GM12878 (cell line): ENCODE measurements at regions not wholly inside any gene's neighbourhood (a gene's known extent, or its start where the extent isn't known, plus 50 kb on each side); places are given as distances from the start of the nearest gene placed in this dataset.

Source experiments
- ATAC-seq: fragments of 200-7000 bp; cut with Tn5 transposase; 3 replicates; pipeline ENCODE4 v1.9.1; 2020; ENCODE audit warnings: mild to moderate bottlenecking, moderate library complexity
- BruUV-seq: library from RNA; stranded (reverse); fragments of 400-500 nt; replicated peaks from 2 replicates; lab custom pipeline; 2021; lab: Mats Ljungman, UMichigan
- CTCF ChIA-PET: fragments of 300-600 bp; sonication (Branson Sonifier 250); formaldehyde crosslinking; extraction: SDS; loops from one replicate; lab custom pipeline; 2021; ENCODE audit warnings: inconsistent platforms; lab: Yijun Ruan, JAX
- POLR2A ChIA-PET: fragments of 350-600 bp; formaldehyde crosslinking; extraction: SDS; loops from one replicate; lab custom pipeline; 2021; ENCODE audit warnings: inconsistent platforms; lab: Charles Lee
- RAD21 ChIA-PET: fragments of 300-600 bp; sonication (Branson Sonifier 250); formaldehyde crosslinking; loops from one replicate; lab custom pipeline; 2023; ENCODE audit warnings: antibody characterized with exemption; ENCODE audit not compliant: unreplicated experiment; lab: Charles Lee
- SMC1A ChIA-PET: fragments of 300-600 bp; sonication (Branson Sonifier 250); formaldehyde crosslinking; loops from one replicate; lab custom pipeline; 2023; ENCODE audit not compliant: unreplicated experiment, uncharacterized antibody; lab: Charles Lee
- DNase-seq: peaks from one replicate; pipeline ENCODE4 v3.0.0-alpha.2; 2011; ENCODE audit warnings: low read depth, low spot score
- FAIRE-seq: peaks from 3 replicates; lab custom pipeline; 2011; peaks lifted over from hg19 to GRCh38; lab: Jason Lieb, UNC
- H2AFZ ChIP-seq: 2 replicates; pipeline ENCODE4 v1.6.0; 2011; ENCODE audit warnings: low read depth, low read length, control low read depth; ENCODE audit not compliant: control insufficient read depth
- H3K27ac ChIP-seq: 2 replicates; pipeline ENCODE4 v1.5.1; 2011; ENCODE audit warnings: control low read depth; ENCODE audit not compliant: control insufficient read depth, insufficient read depth
- H3K27me3 ChIP-seq, 2 experiments: replicated peaks in 1 of 2; 2 replicates each; pipeline versions ENCODE4 v1.6.0 to v1.6.1; 2011; ENCODE audit warnings: low read length in 1 of 2; ENCODE audit not compliant: control insufficient read depth in 2 of 2, insufficient read depth in 2 of 2
- H3K36me3 ChIP-seq, 2 experiments: 2 replicates each; pipeline ENCODE4 v1.5.1; 2011; ENCODE audit warnings: low read length in 1 of 2; ENCODE audit not compliant: control insufficient read depth in 2 of 2, insufficient read depth in 2 of 2
- H3K4me1 ChIP-seq: 2 replicates; pipeline ENCODE4 v1.6.1; 2011; ENCODE audit warnings: mild to moderate bottlenecking, low read length, moderate library complexity, mixed read lengths; ENCODE audit not compliant: control insufficient read depth, insufficient read depth
- H3K4me2 ChIP-seq: 2 replicates; pipeline ENCODE4 v1.6.0; 2011; ENCODE audit warnings: control low read depth; ENCODE audit not compliant: control insufficient read depth, insufficient read depth
- H3K4me3 ChIP-seq: fragments of 200-600 bp; sonication (generic); 2 replicates; pipeline ENCODE4 v1.5.1; 2016
- H3K79me2 ChIP-seq: 2 replicates; pipeline ENCODE4 v1.6.0; 2011; ENCODE audit warnings: low read length; ENCODE audit not compliant: control insufficient read depth, insufficient read depth
- H3K9ac ChIP-seq: 2 replicates; pipeline ENCODE4 v1.8.0; 2011; ENCODE audit warnings: low read length, control low read depth, mixed read lengths; ENCODE audit not compliant: control insufficient read depth, insufficient read depth
- H3K9me3 ChIP-seq: replicated peaks from 3 replicates; pipeline ENCODE4 v1.5.1; 2011; ENCODE audit warnings: mild to moderate bottlenecking, low read length; ENCODE audit not compliant: control insufficient read depth, insufficient read depth
- H4K20me1 ChIP-seq: 2 replicates; pipeline ENCODE4 v1.6.0; 2011; ENCODE audit not compliant: control insufficient read depth, insufficient read depth
- BCL11A ChIP-seq: IDR thresholded peaks from 2 replicates; pipeline ENCODE4 v1.6.1; 2011; ENCODE audit warnings: low read depth, low read length
- IRF4 ChIP-seq: IDR thresholded peaks from 2 replicates; pipeline ENCODE4 v1.6.1; 2011; ENCODE audit warnings: low read depth, low read length
- JUNB ChIP-seq: IDR thresholded peaks from 2 replicates; pipeline ENCODE4 v1.6.1; 2016; ENCODE audit warnings: antibody characterized with exemption, mild to moderate bottlenecking
- ZNF384 ChIP-seq: IDR thresholded peaks from 2 replicates; pipeline ENCODE4 v1.6.1; 2012; ENCODE audit warnings: low read depth, mild to moderate bottlenecking, low read length, improper control_type of control experiment, borderline replicate concordance
- WGBS: methylation state at CpG from one replicate; pipeline ENCODE4 v1.1.6; 2016; ENCODE audit warnings: low lambda C conversion rate; ENCODE audit not compliant: insufficient replicate concordance, insufficient coverage; ENCODE audit errors: missing lambda C conversion rate; 5-methylcytosine and 5-hydroxymethylcytosine counted together
- in situ Hi-C: fragments of 300-500 bp; cut with MboI; formaldehyde crosslinking; loops from 9 replicates; pipeline ENCODE4 v1.14.3; 2018; ENCODE audit warnings: mixed read lengths
- intact Hi-C: fragments of 100-400 bp; cut with micrococcal nuclease; formaldehyde crosslinking; loops from one replicate; pipeline ENCODE4 v1.14.2; 2022; ENCODE audit not compliant: unreplicated experiment
- TF ChIP-seq, protein P1 (sequence below): fragments of 450-650 bp; IDR thresholded peaks from 2 replicates; pipeline ENCODE4 v1.6.1; 2016; ENCODE audit warnings: mild to moderate bottlenecking
- TF ChIP-seq, protein P2 (sequence below): fragments of 150-350 bp; IDR thresholded peaks from 2 replicates; pipeline ENCODE4 v1.6.1; 2016; ENCODE audit warnings: low read depth, low read length

DNA sequence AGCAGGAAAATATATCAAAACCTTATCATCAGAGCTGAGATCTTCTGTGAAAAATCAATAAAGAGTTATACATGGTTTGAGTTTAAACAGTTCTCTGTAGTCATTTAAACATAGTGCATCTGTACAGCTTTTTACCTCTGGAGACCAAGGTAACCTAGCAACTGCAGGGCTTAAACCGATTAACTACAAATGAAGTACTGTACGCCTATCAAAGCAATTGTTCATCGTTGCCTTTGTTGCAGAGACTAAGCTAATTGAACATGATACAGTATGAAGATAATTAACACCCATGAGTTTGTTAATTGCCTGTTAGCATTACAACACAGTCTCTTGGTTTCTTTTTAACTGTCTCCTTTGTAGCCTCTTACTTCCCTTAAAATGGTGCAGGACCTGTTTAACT, 147.9 kb downstream of the LNPK start:
- Histone ChIP-seq H3K4me2 (no peak overlapping the region), H4K20me1 (no peaks in the 10 kb centered on the region), H3K4me3 (no peak overlapping the region), H3K4me1 (no peaks in the 10 kb centered on the region), H3K27ac (no peak overlapping the region), H2AFZ (no peak overlapping the region), H3K27me3 (no peaks in the 10 kb centered on the region; a peak in 1 of 4 replicates), H3K36me3 (no peaks in the 10 kb centered on the region), H3K9ac (no peak overlapping the region), H3K79me2 (no peaks in the 10 kb centered on the region), H3K9me3 (no peaks in the 10 kb centered on the region)
- RAD21 ChIA-PET: no interaction called here
- in situ Hi-C loops: no loop called here
- DNase-seq (no peak), FAIRE-seq (no peak), ATAC-seq (no peak)
- CTCF ChIA-PET: interaction anchor here (0.7 kb wide), 1 partner anchor 36 kb away, joined by 7 read pairs; no protein-coding TSS in a partner anchor
- POLR2A ChIA-PET: no interaction called here
- no peak for TF ChIP-seq IRF4
- TF ChIP-seq, protein P1, sequence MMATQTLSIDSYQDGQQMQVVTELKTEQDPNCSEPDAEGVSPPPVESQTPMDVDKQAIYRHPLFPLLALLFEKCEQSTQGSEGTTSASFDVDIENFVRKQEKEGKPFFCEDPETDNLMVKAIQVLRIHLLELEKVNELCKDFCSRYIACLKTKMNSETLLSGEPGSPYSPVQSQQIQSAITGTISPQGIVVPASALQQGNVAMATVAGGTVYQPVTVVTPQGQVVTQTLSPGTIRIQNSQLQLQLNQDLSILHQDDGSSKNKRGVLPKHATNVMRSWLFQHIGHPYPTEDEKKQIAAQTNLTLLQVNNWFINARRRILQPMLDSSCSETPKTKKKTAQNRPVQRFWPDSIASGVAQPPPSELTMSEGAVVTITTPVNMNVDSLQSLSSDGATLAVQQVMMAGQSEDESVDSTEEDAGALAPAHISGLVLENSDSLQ: no peak
- TF ChIP-seq ZNF384: no peak
- TF ChIP-seq, protein P2, sequence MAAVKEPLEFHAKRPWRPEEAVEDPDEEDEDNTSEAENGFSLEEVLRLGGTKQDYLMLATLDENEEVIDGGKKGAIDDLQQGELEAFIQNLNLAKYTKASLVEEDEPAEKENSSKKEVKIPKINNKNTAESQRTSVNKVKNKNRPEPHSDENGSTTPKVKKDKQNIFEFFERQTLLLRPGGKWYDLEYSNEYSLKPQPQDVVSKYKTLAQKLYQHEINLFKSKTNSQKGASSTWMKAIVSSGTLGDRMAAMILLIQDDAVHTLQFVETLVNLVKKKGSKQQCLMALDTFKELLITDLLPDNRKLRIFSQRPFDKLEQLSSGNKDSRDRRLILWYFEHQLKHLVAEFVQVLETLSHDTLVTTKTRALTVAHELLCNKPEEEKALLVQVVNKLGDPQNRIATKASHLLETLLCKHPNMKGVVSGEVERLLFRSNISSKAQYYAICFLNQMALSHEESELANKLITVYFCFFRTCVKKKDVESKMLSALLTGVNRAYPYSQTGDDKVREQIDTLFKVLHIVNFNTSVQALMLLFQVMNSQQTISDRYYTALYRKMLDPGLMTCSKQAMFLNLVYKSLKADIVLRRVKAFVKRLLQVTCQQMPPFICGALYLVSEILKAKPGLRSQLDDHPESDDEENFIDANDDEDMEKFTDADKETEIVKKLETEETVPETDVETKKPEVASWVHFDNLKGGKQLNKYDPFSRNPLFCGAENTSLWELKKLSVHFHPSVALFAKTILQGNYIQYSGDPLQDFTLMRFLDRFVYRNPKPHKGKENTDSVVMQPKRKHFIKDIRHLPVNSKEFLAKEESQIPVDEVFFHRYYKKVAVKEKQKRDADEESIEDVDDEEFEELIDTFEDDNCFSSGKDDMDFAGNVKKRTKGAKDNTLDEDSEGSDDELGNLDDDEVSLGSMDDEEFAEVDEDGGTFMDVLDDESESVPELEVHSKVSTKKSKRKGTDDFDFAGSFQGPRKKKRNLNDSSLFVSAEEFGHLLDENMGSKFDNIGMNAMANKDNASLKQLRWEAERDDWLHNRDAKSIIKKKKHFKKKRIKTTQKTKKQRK: no peak
- TF ChIP-seq JUNB: no peak
- TF ChIP-seq BCL11A: no peak
- whole genome bisulfite sequencing: 34% methylated on average over 3 of the region's 3 CpGs
- intact Hi-C loops: no loop called here
- SMC1A ChIA-PET: interaction anchor here (0.5 kb wide), 1 partner anchor 101 kb away, joined by 3 read pairs; no protein-coding TSS in a partner anchor
- no TSS peak for BruUV-seq
